Esophagus squamous epithelium (tissue), 5 donors: ENCODE measurements at regions not wholly inside any gene's neighbourhood (a gene's known extent, or its start where the extent isn't known, plus 50 kb on each side); places are given as distances from the start of the nearest gene placed in this dataset.

Experiments
- DNase-seq: peaks from one replicate; lab custom pipeline; 2025; lab: John Stamatoyannopoulos, UW
- H3K27ac ChIP-seq, 4 donors: fragments of 200-600 bp; sonication (generic); one replicate each; pipeline ENCODE4 v1.5.1; 2016 to 2019; ENCODE audit warnings: mild to moderate bottlenecking in 1 of 4
- H3K27me3 ChIP-seq, 4 donors: fragments of 200-600 bp; sonication (generic); 1 replicate in 3 of 4; 2 replicates in 1 of 4; pipeline versions ENCODE4 v1.5.1 to v1.6.0; 2017 to 2021; ENCODE audit warnings: antibody characterized with exemption in 1 of 4
- H3K36me3 ChIP-seq, 3 donors: fragments of 200-600 bp; sonication (generic); one replicate each; pipeline ENCODE4 v1.5.1; 2016 to 2019
- H3K4me1 ChIP-seq, 3 donors: fragments of 200-600 bp; sonication (generic); one replicate each; pipeline ENCODE4 v1.5.1; 2017 to 2019
- H3K4me3 ChIP-seq, 4 donors: fragments of 200-600 bp; sonication (generic); 1 replicate in 3 of 4; 2 replicates in 1 of 4; pipeline ENCODE4 v1.5.1; 2016 to 2019; ENCODE audit warnings: mild to moderate bottlenecking in 2 of 4, moderate library complexity in 1 of 4
- H3K9me3 ChIP-seq, 3 donors: fragments of 200-600 bp; sonication (generic); one replicate each; pipeline ENCODE4 v1.5.1; 2016 to 2019
- CTCF ChIP-seq, 6 experiments: fragments of 450-650 bp in 4 of 6; fragments of 200-600 bp in 2 of 6; sonication (generic) in 2 of 6; IDR thresholded peaks; one replicate each; pipeline ENCODE4 v1.5.1; 2016 to 2019; ENCODE audit warnings: antibody characterized with exemption in 6 of 6, mild to moderate bottlenecking in 4 of 6, moderate library complexity in 4 of 6
- POLR2A ChIP-seq, 4 donors: fragments of 450-650 bp; IDR thresholded peaks; one replicate each; pipeline ENCODE4 v1.6.1; 2017; ENCODE audit warnings: antibody characterized with exemption in 4 of 4, mild to moderate bottlenecking in 4 of 4, moderate library complexity in 3 of 4
- whole genome bisulfite sequencing, 2 donors: methylation state at CpG; one replicate each; pipeline ENCODE4 v1.1.5; 2018; 5-methylcytosine and 5-hydroxymethylcytosine counted together
- intact Hi-C: fragments of 100-400 bp; cut with DNase I; formaldehyde crosslinking; loops from one replicate; pipeline ENCODE4 v1.15.0; 2022
- donor health status: DM: yes; HTN: yes; CAD: no.

- no peak for DNase-seq
- 46 to 54% methylated on average over 2 of the region's 2 CpGs for WGBS, 2 donors
- TF ChIP-seq CTCF (IDR thresholded peaks at IDR 0.05), result no peak
- no peak for TF ChIP-seq POLR2A (IDR thresholded peaks at IDR 0.05)
- Histone ChIP-seq H3K9me3 (no peaks in the 10 kb centered on the region), H3K27ac (no peak overlapping the region), H3K4me1 (peaks cover 0 to 17% (median 0%) of the 10 kb centered on the region in 3 donors), H3K27me3 (no peaks in the 10 kb centered on the region), H3K36me3 (no peaks in the 10 kb centered on the region), H3K4me3 (no peak overlapping the region)
- intact Hi-C loops, result no loop called here
Measured at GRCh38 chr9:109922617-109923470, 142.8 kb downstream of the PALM2AKAP2 start.

- 73 to 75% methylated on average over 5 of the region's 5 CpGs for WGBS, 2 donors
- Histone ChIP-seq H3K9me3 (no peaks in the 10 kb centered on the region), H3K36me3 (no peaks in the 10 kb centered on the region), H3K4me1 (peaks cover 0 to 12% (median 0%) of the 10 kb centered on the region in 3 donors), H3K4me3 (no peak overlapping the region), H3K27me3 (no peaks in the 10 kb centered on the region), H3K27ac (no peak overlapping the region)
- TF ChIP-seq CTCF (IDR thresholded peaks at IDR 0.05) (no peak), POLR2A (IDR thresholded peaks at IDR 0.05) (no peak)
- no peak for DNase-seq
- intact Hi-C loops, result no loop called here
Measured at GRCh38 chr9:109923471-109923760, 143.4 kb downstream of the PALM2AKAP2 start.

- TF ChIP-seq POLR2A (IDR thresholded peaks at IDR 0.05), result no peak
- no peak for TF ChIP-seq CTCF (IDR thresholded peaks at IDR 0.05)
- H3K27ac ChIP-seq, result no peak overlapping the region
- H3K9me3 ChIP-seq, result no peaks in the 10 kb centered on the region
- no peaks in the 10 kb centered on the region for H3K36me3 ChIP-seq
- H3K4me3 ChIP-seq, result no peak overlapping the region
- intact Hi-C loops, result no loop called here
- H3K27me3 ChIP-seq, result no peaks in the 10 kb centered on the region
- WGBS, 2 donors, result 73 to 88% methylated on average over 3 of the region's 3 CpGs
- no peak for DNase-seq
- peaks cover 0 to 8% (median 0%) of the 10 kb centered on the region in 3 donors for H3K4me1 ChIP-seq
Measured at GRCh38 chr9:109923806-109924205, 143.8 kb downstream of the PALM2AKAP2 start.

GRCh38 chr9:109925799-109926198 lies 145.8 kb downstream of the PALM2AKAP2 start:
- Histone ChIP-seq H3K27me3 (no peaks in the 10 kb centered on the region), H3K4me1 (peaks cover 0 to 6% (median 0%) of the 10 kb centered on the region in 3 donors), H3K9me3 (no peaks in the 10 kb centered on the region), H3K36me3 (no peaks in the 10 kb centered on the region), H3K27ac (no peak overlapping the region), H3K4me3 (no peak overlapping the region)
- DNase-seq, result no peak
- TF ChIP-seq CTCF (IDR thresholded peaks at IDR 0.05), result no peak
- no peak for TF ChIP-seq POLR2A (IDR thresholded peaks at IDR 0.05)
- intact Hi-C loops, result no loop called here
- WGBS, 2 donors, result 92 to 95% methylated on average over 2 of the region's 2 CpGs

GRCh38 chr9:109926421-109926869 lies 146.4 kb downstream of the PALM2AKAP2 start:
- Histone ChIP-seq H3K27me3 (no peaks in the 10 kb centered on the region), H3K36me3 (no peaks in the 10 kb centered on the region), H3K4me1 (peaks cover 0 to 6% (median 0%) of the 10 kb centered on the region in 3 donors), H3K9me3 (no peaks in the 10 kb centered on the region), H3K4me3 (no peak overlapping the region), H3K27ac (no peak overlapping the region)
- no peak for TF ChIP-seq CTCF (IDR thresholded peaks at IDR 0.05)
- TF ChIP-seq POLR2A (IDR thresholded peaks at IDR 0.05), result no peak
- DNase-seq, result no peak
- WGBS, 2 donors, result 54 to 70% methylated on average over 3 of the region's 3 CpGs
- intact Hi-C loops, result no loop called here
